Endodermal cell (in vitro differentiated cells): ENCODE measurements at regions not wholly inside any gene's neighbourhood (a gene's known extent, or its start where the extent isn't known, plus 50 kb on each side); places are given as distances from the start of the nearest gene placed in this dataset.

Source experiments
- DNase-seq: peaks from one replicate; pipeline ENCODE4 v3.0.0-alpha.2; 2017
- H3K27ac ChIP-seq: 2 replicates; pipeline ENCODE4 v1.5.1; 2013; ENCODE audit warnings: mild to moderate bottlenecking, low read depth, low read length, moderate library complexity
- H3K27me3 ChIP-seq: 2 replicates; pipeline ENCODE4 v1.6.1; 2013; ENCODE audit warnings: mild to moderate bottlenecking, low read length, moderate library complexity; ENCODE audit not compliant: insufficient read depth, control insufficient read depth, poor library complexity, severe bottlenecking
- H3K36me3 ChIP-seq: 2 replicates; pipeline ENCODE4 v1.7.0; 2013; ENCODE audit warnings: mild to moderate bottlenecking, low read length, moderate library complexity; ENCODE audit not compliant: control insufficient read depth, insufficient read depth
- H3K4me1 ChIP-seq: one replicate; pipeline ENCODE4 v1.7.0; 2013; ENCODE audit warnings: low read length; ENCODE audit not compliant: control insufficient read depth, insufficient read depth
- H3K4me3 ChIP-seq: 2 replicates; pipeline ENCODE4 v1.5.1; 2013; ENCODE audit warnings: mild to moderate bottlenecking, low read length, moderate library complexity
- H3K9ac ChIP-seq: 2 replicates; pipeline ENCODE4 v1.6.1; 2013; ENCODE audit warnings: mild to moderate bottlenecking, low read length, moderate library complexity; ENCODE audit not compliant: poor library complexity, severe bottlenecking; ENCODE audit errors: extremely low read depth
- H3K9me3 ChIP-seq: 2 replicates; pipeline ENCODE4 v1.6.1; 2013; ENCODE audit warnings: mild to moderate bottlenecking, low read length, moderate library complexity; ENCODE audit not compliant: control insufficient read depth
- H3K27ac Mint-ChIP-seq: 2 replicates; pipeline ENCODE4 v1.8.0; 2020; ENCODE audit warnings: mixed read lengths
- H3K27me3 Mint-ChIP-seq: 2 replicates; pipeline ENCODE4 v1.8.0; 2021; ENCODE audit warnings: mild to moderate bottlenecking, mixed read lengths; ENCODE audit not compliant: insufficient read depth
- H3K36me3 Mint-ChIP-seq: 2 replicates; pipeline ENCODE4 v1.8.0; 2020; ENCODE audit warnings: low read depth, mixed read lengths
- H3K4me1 Mint-ChIP-seq: 2 replicates; pipeline ENCODE4 v1.8.0; 2020; ENCODE audit warnings: mixed read lengths
- H3K4me3 Mint-ChIP-seq: 2 replicates; pipeline ENCODE4 v1.8.0; 2020; ENCODE audit warnings: mild to moderate bottlenecking, moderate library complexity, mixed read lengths
- H3K9me3 Mint-ChIP-seq: 2 replicates; pipeline ENCODE4 v1.8.0; 2020; ENCODE audit warnings: mild to moderate bottlenecking, mixed read lengths
- CTCF ChIP-seq: fragments of 200-600 bp; sonication (generic); conservative IDR thresholded peaks from 2 replicates; pipeline ENCODE4 v1.5.0; 2021; ENCODE audit warnings: antibody characterized with exemption, mild to moderate bottlenecking
- WGBS, 2 experiments: methylation state at CpG; one replicate each; pipeline versions ENCODE4 v1.1.5 to v1.1.7; 2013; ENCODE audit warnings: missing lambda C conversion rate in 2 of 2, mixed read lengths in 1 of 2; ENCODE audit not compliant: insufficient coverage in 1 of 2, insufficient read length in 1 of 2; 5-methylcytosine and 5-hydroxymethylcytosine counted together

- H3K27ac ChIP-seq = no peak overlapping the region
- peaks cover 4% of the 10 kb centered on the region for H3K27me3 Mint-ChIP-seq
- no peaks in the 10 kb centered on the region for H3K36me3 Mint-ChIP-seq
- H3K4me1 Mint-ChIP-seq = no peaks in the 10 kb centered on the region
- H3K9me3 Mint-ChIP-seq = no peaks in the 10 kb centered on the region
- H3K27me3 ChIP-seq = peaks cover 13% of the 10 kb centered on the region
- no peak overlapping the region for H3K4me3 Mint-ChIP-seq
- no peak for TF ChIP-seq CTCF
- no peak overlapping the region for H3K4me3 ChIP-seq
- no peak overlapping the region for H3K9ac ChIP-seq
- 82% methylated on average over 1 of the region's 1 CpG; no CpG with 5 or more reads in 1 of the 2 experiments for WGBS, 2 experiments
- no peak overlapping the region for H3K27ac Mint-ChIP-seq
- DNase-seq = no peak
- H3K36me3 ChIP-seq = no peaks in the 10 kb centered on the region
- H3K4me1 ChIP-seq = no peaks in the 10 kb centered on the region
- no peaks in the 10 kb centered on the region for H3K9me3 ChIP-seq
Observed at GRCh38 chr5:101989659-101990058, 306.4 kb downstream of the SLCO4C1 start.

- Histone ChIP-seq H3K27ac (no peak overlapping the region), H3K9me3 (no peaks in the 10 kb centered on the region), H3K27me3 (no peaks in the 10 kb centered on the region), H3K4me1 (no peaks in the 10 kb centered on the region), H3K9ac (no peak overlapping the region), H3K4me3 (no peak overlapping the region), H3K36me3 (no peaks in the 10 kb centered on the region)
- no peaks in the 10 kb centered on the region for H3K27me3 Mint-ChIP-seq
- H3K27ac Mint-ChIP-seq = no peak overlapping the region
- DNase-seq = no peak
- no peak overlapping the region for H3K4me3 Mint-ChIP-seq
- TF ChIP-seq CTCF = peak; percentile 86
- 0% methylated on average over 1 of the region's 1 CpG; no CpG with 5 or more reads in 1 of the 2 experiments for WGBS, 2 experiments
- H3K4me1 Mint-ChIP-seq = no peaks in the 10 kb centered on the region
- no peaks in the 10 kb centered on the region for H3K9me3 Mint-ChIP-seq
- no peaks in the 10 kb centered on the region for H3K36me3 Mint-ChIP-seq
Observed at GRCh38 chr5:101977729-101978345, 318.2 kb downstream of the SLCO4C1 start.

- H3K9me3 Mint-ChIP-seq = no peaks in the 10 kb centered on the region
- no peaks in the 10 kb centered on the region for H3K4me1 Mint-ChIP-seq
- no peaks in the 10 kb centered on the region for H3K4me1 ChIP-seq
- no peak for TF ChIP-seq CTCF
- H3K9me3 ChIP-seq = no peaks in the 10 kb centered on the region
- H3K27me3 Mint-ChIP-seq = no peaks in the 10 kb centered on the region
- H3K27ac Mint-ChIP-seq = no peak overlapping the region
- no peak overlapping the region for H3K4me3 Mint-ChIP-seq
- no peaks in the 10 kb centered on the region for H3K36me3 ChIP-seq
- H3K27me3 ChIP-seq = no peaks in the 10 kb centered on the region
- no peak for DNase-seq
- H3K27ac ChIP-seq = no peak overlapping the region
- no peak overlapping the region for H3K4me3 ChIP-seq
- no peaks in the 10 kb centered on the region for H3K36me3 Mint-ChIP-seq
- H3K9ac ChIP-seq = no peak overlapping the region
Observed at GRCh38 chr5:101976933-101977332, 319.2 kb downstream of the SLCO4C1 start.
